Activated CD8-positive, alpha-beta T cell treated with anti-CD3 and anti-CD28 coated beads, Interleukin-2, amount 10 ng/mL, durations not matched to agents 7 days and 5 days (primary cell): ENCODE measurements at regions not wholly inside any gene's neighbourhood (a gene's known extent, or its start where the extent isn't known, plus 50 kb on each side); places are given as distances from the start of the nearest gene placed in this dataset.

Experiments used
- ATAC-seq: fragments of 150-1000 bp; cut with Tn5 transposase; one replicate; pipeline ENCODE4 v1.10.0; 2021; ENCODE audit warnings: moderate library complexity
- CTCF ChIA-PET: fragments of 350-600 bp; sonication (Branson Sonifier 250); formaldehyde crosslinking; loops from one replicate; lab custom pipeline; 2021; ENCODE audit warnings: antibody characterized with exemption; lab: Charles Lee
- POLR2A ChIA-PET: fragments of 350-600 bp; sonication (Branson Sonifier 250); formaldehyde crosslinking; loops from one replicate; lab custom pipeline; 2021; ENCODE audit warnings: antibody characterized with exemption; lab: Charles Lee
- DNase-seq: peaks from one replicate; pipeline ENCODE4 v3.0.0-alpha.2; 2020
- H3K27ac Mint-ChIP-seq: one replicate; pipeline ENCODE4 v1.8.0; 2021; ENCODE audit warnings: mild to moderate bottlenecking, mixed read lengths
- H3K27me3 Mint-ChIP-seq: one replicate; pipeline ENCODE4 v1.8.0; 2021; ENCODE audit warnings: low read depth, mixed read lengths
- H3K36me3 Mint-ChIP-seq: one replicate; pipeline ENCODE4 v1.8.0; 2021; ENCODE audit warnings: low read depth, mixed read lengths
- H3K4me1 Mint-ChIP-seq: one replicate; pipeline ENCODE4 v1.8.0; 2021; ENCODE audit warnings: low read depth, mixed read lengths
- H3K4me3 Mint-ChIP-seq: one replicate; pipeline ENCODE4 v1.8.0; 2021; ENCODE audit warnings: mild to moderate bottlenecking, mixed read lengths
- H3K9me3 Mint-ChIP-seq: one replicate; pipeline ENCODE4 v1.8.0; 2022; ENCODE audit warnings: mixed read lengths; ENCODE audit not compliant: insufficient read depth

DNA sequence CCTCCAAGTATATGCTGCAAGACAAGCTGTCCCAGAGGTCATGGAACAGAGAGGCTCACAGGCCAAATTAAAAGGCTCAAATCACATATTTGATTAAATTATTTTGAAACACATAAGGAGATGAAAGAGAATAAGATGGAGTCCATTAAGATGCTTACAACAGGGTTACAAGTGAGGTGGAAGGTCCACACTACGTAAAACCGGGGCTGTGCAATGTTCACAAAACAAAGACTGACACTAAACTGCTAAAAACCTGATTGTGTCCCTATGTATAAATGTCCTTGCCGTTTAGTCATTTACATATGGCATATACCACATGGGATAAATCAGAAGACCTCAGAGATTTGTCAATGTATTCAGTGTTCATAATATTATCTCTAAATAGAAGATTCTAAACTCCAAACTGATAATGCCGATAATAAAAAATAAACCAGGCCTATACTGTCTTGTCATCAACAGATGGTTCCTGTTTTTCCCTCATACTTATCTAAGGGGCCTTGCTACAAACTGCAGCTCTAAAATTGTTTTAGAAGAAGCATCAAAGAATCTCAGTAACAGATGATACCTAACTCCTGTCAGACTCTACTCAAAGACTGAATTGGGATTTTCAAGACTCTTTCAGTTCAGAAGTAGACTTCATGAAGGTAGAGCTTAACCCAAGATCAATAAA is 51.8 kb upstream of the RIPOR2 start:
- Mint-ChIP-seq H3K9me3 (peaks cover 17% of the 10 kb centered on the region), H3K36me3 (peaks cover 47% of the 10 kb centered on the region), H3K27me3 (no peaks in the 10 kb centered on the region), H3K27ac (no peak overlapping the region), H3K4me1 (peaks cover 45% of the 10 kb centered on the region), H3K4me3 (no peak overlapping the region)
- ATAC-seq (no peak), DNase-seq (no peak)
- ChIA-PET POLR2A (interaction anchor here (0.6 kb wide), 1 partner anchor 55 kb away, joined by 3 read pairs; no protein-coding TSS in a partner anchor), CTCF (interaction anchor here (0.9 to 11.2 kb wide), 6 partner anchors 30 to 145 kb away, joined by 3 to 433 read pairs (median 6); partner anchors contain the start of gene RIPOR2)

DNA sequence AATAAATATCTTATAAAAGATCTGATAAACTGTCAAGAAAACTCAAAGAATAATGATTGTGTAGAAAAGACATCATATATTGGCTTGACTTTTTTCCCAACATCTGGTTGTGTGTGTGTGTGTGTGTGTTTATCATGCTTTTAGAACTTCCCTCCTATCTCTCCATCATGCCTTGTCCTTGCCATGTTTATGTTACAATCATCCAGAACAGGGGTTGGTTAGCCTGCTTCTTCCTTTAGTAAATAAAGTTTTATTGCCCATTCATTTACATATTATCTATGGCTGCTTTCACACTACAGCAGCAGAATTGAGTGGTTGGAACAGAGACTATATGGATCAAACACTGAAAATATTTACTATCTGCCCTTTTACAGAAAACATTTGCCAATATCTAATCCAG is 52.8 kb upstream of the RIPOR2 start:
- POLR2A ChIA-PET = no interaction called here
- Mint-ChIP-seq H3K36me3 (peaks cover 52% of the 10 kb centered on the region), H3K27ac (no peak overlapping the region)

DNA sequence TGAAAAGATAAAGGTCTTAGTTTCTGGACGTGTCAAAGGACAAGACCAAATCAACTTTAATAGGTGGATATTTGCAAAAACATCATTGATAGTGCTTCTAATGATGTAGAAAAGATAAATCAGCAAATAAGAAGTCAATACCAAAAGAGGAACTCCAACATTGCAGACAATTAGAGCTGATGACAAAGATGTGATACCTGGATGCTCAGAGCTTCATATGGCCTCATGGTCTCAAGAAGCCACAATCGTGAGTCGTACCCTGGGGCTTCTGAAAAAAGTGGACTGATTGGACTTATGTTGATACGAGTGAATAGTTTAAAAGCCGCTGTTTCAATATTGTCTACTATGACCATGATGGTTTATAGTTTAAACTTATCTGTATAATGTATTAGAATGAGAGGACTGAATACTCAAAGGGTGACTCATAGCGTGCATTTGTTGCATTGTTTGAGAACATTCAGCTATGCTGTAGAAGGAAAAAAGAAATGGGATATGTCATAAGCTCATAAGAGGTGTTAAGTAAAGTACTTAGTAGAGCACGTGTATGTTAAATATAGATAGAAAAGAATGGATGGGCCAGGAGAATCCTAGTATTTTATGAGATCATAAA is 54.6 kb upstream of the RIPOR2 start:
- peaks cover 17% of the 10 kb centered on the region for H3K9me3 Mint-ChIP-seq
- peaks cover 61% of the 10 kb centered on the region for H3K36me3 Mint-ChIP-seq
- POLR2A ChIA-PET = interaction anchor here (1.5 to 3.4 kb wide), 4 partner anchors 14 to 81 kb away, joined by 6 to 55 read pairs (median 7); partner anchors contain the start of gene RIPOR2
- CTCF ChIA-PET = interaction anchor here (0.6 to 11.2 kb wide), 22 partner anchors 10 to 299 kb away, joined by 3 to 433 read pairs (median 29); partner anchors contain the start of gene RIPOR2
- DNase-seq (no peak), ATAC-seq (no peak)
- no peak overlapping the region for H3K27ac Mint-ChIP-seq
- H3K27me3 Mint-ChIP-seq = no peaks in the 10 kb centered on the region
- H3K4me3 Mint-ChIP-seq = no peak overlapping the region
- H3K4me1 Mint-ChIP-seq = peaks cover 46% of the 10 kb centered on the region

More for the DNA sequence above, 52.8 kb upstream of the RIPOR2 start:
- Mint-ChIP-seq H3K27me3 (no peaks in the 10 kb centered on the region), H3K4me3 (no peak overlapping the region), H3K9me3 (peaks cover 17% of the 10 kb centered on the region), H3K4me1 (peaks cover 43% of the 10 kb centered on the region)
- DNase-seq (no peak), ATAC-seq (no peak)
- CTCF ChIA-PET = interaction anchor here (0.9 to 11.2 kb wide), 5 partner anchors 29 to 146 kb away, joined by 3 to 433 read pairs (median 8); partner anchors contain the start of gene RIPOR2

DNA sequence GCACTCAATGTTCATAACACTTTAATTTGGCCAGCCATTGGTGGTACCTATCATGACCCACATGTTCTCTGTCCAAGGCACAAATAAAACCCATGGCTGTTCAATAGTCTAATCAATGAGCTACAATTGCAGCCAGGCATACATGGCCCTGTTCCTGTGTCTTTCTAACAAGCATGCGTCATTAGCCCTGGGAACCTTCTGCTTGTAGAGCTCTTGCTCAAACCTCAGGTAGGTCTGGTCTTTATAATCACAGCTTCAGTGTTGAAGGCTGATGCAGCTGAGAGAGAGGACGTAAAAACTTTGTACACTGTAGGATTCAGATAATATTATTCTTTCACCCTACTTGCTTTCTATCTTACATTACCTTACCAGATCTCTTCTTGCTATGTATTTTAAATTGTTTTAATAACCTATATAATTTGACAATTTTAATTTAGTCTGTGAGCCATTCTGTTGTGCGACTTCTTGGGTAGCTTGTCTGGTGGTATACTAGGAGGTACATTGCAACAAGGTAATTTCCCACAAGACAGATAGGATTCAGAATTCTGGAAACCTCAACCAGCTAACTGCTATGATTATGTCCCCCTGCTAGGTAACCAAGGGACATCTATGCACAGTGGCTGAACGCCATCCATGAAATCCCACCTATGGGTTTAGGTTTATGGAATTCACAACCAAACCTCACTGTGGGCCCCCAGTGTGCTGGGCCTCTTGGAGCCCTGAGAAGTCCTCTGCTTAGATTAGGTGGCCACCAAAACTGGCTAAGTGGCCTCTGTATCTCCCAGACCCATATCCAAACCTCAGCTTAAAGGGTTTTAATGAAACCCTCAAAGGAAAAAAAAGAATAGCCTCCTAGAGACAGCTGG is 55.4 kb upstream of the RIPOR2 start:
- ChIA-PET POLR2A (interaction anchor here (0.7 to 3.4 kb wide), 14 partner anchors 9 to 134 kb away, joined by 3 to 55 read pairs (median 6); partner anchors contain the start of gene RIPOR2), CTCF (interaction anchor here (0.6 to 11.2 kb wide), 48 partner anchors 9 to 300 kb away, joined by 3 to 433 read pairs (median 10); partner anchors contain the start of gene RIPOR2)
- Mint-ChIP-seq H3K9me3 (peaks cover 17% of the 10 kb centered on the region), H3K4me3 (no peak overlapping the region), H3K4me1 (peaks cover 46% of the 10 kb centered on the region), H3K36me3 (peaks cover 56% of the 10 kb centered on the region), H3K27me3 (no peaks in the 10 kb centered on the region), H3K27ac (peak overlapping the region; percentile 75)
- peak; percentile 52 for ATAC-seq
- DNase-seq = no peak

DNA sequence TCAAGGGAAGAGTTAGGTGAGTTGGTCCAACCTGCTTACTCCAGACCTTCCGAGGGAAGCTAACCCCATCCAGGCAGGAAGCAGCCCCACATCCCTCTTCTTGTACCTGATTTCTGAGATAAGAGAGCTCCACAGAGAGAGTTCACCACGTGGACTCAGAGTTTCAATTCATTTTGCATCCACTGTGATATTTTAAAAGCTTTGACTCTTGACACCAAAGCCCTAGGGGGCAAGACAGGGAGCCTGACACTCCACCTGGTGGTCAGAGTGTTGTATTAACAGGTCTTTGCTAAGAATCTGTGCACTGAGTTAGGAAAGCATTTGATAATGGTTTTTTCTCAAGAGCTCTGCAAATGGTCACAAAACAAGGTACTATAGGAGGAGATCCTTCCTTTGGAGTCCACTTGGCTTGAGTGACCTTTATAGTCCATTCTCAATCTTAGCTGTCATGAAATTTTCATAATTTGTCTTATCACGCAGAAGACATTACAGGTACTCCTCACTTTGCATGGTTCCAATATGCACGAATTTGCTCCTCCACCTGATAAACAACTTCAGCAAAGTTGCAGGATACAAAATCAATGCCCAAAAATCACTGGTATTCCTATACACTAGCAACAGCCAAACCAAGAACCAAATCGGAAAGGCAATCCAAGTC is 56.2 kb upstream of the RIPOR2 start:
- H3K27me3 Mint-ChIP-seq = no peaks in the 10 kb centered on the region
- peaks cover 12% of the 10 kb centered on the region for H3K9me3 Mint-ChIP-seq
- DNase-seq (peak; percentile 86), ATAC-seq (peak; percentile 95)
- no peak overlapping the region for H3K4me3 Mint-ChIP-seq
- peak overlapping the region; percentile 75 for H3K27ac Mint-ChIP-seq
- H3K4me1 Mint-ChIP-seq = peaks cover 46% of the 10 kb centered on the region
- peaks cover 49% of the 10 kb centered on the region for H3K36me3 Mint-ChIP-seq
- POLR2A ChIA-PET = interaction anchor here (0.7 to 3.4 kb wide), 15 partner anchors 10 to 134 kb away, joined by 3 to 55 read pairs (median 6); partner anchors contain the start of gene RIPOR2
- CTCF ChIA-PET = interaction anchor here (0.6 to 11.2 kb wide), 56 partner anchors 8 to 220 kb away, joined by 3 to 433 read pairs (median 7); partner anchors contain the start of gene RIPOR2

DNA sequence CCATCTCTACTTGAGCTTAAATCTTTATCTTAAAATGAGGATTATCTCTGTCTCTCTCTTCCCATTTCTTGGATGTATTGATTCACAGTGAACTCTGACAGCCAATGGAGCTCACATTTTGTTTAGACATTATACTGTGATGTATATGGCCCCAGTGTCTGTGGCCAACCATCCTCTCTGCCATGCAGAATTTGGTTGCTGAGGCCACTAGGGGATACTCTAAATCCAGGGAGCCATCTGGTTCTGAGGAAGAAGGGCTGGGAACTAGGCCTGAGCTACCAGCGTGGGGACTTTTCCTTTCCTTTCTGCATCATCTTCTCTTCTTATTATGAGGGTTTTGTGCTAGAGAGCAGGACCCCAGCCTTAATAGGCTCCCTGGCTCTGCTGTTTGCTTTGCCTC is 59.1 kb upstream of the RIPOR2 start:
- Mint-ChIP-seq H3K4me3 (no peak overlapping the region), H3K9me3 (no peaks in the 10 kb centered on the region), H3K36me3 (peaks cover 44% of the 10 kb centered on the region), H3K27ac (peak overlapping the region; percentile 23), H3K27me3 (no peaks in the 10 kb centered on the region), H3K4me1 (peaks cover 64% of the 10 kb centered on the region)
- ChIA-PET CTCF (interaction anchor here (1.3 to 11.2 kb wide), 6 partner anchors 21 to 138 kb away, joined by 3 to 433 read pairs (median 9); partner anchors contain the start of gene RIPOR2), POLR2A (interaction anchor here (0.6 to 1.5 kb wide), 2 partner anchors 12 to 18 kb away, joined by 3 to 4 read pairs; no protein-coding TSS in a partner anchor)
- ATAC-seq = no peak
- no peak for DNase-seq

DNA sequence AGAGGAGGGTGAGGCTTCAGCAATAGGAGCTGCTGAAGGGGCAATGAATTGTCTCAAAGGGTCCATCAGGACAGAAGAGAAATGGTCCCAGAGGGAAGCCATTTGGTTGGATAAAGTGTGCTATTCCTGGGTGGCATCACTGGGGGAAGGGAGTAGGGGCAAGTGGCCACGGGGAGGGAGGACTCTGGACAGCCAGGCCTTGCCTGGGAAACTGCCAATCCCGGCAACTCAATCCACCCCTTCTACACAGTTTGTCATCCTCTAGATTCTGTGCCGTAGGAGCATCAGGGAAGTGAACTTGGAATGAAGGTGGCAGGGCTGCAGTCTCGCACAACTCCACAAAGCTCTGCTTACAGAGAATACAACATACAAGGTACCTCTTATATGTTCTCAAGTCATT is 59.5 kb upstream of the RIPOR2 start:
- CTCF ChIA-PET = interaction anchor here (1.3 to 11.2 kb wide), 8 partner anchors 11 to 139 kb away, joined by 3 to 433 read pairs (median 8); partner anchors contain the start of gene RIPOR2
- ATAC-seq (no peak), DNase-seq (no peak)
- no peaks in the 10 kb centered on the region for H3K9me3 Mint-ChIP-seq
- H3K27me3 Mint-ChIP-seq = no peaks in the 10 kb centered on the region
- H3K36me3 Mint-ChIP-seq = peaks cover 45% of the 10 kb centered on the region
- H3K27ac Mint-ChIP-seq = peak overlapping the region; percentile 23
- H3K4me1 Mint-ChIP-seq = peaks cover 66% of the 10 kb centered on the region
- no peak overlapping the region for H3K4me3 Mint-ChIP-seq
- POLR2A ChIA-PET = interaction anchor here (0.6 to 1.5 kb wide), 2 partner anchors 12 to 18 kb away, joined by 3 to 4 read pairs; no protein-coding TSS in a partner anchor

DNA sequence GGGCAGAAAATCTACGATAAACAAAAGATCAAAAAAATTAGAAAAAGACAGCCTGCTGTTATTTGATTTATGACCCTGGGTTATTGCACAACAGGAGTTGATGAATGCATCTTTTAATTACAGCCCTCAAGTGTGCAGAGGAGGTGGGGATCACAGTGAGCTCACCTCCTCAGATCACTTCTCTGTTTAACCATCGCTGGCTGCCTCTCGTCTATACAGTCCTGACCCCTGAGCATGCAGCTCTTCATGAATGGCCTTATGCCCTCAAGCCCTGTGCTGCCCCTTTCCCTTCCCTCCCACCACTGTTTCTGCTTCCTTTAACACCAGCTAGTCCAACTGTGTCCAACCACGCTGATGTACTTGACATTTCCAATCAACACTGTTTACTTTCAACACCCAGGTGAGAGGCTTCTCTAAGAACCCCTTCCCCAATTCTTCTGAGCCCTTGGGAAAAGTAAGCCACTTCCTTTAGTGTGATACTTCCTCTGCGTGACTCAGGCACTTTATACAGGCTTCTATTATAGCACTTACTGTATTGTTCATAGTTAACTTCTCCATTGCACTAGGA is 60.6 kb upstream of the RIPOR2 start:
- Mint-ChIP-seq H3K9me3 (no peaks in the 10 kb centered on the region), H3K4me1 (peaks cover 59% of the 10 kb centered on the region), H3K36me3 (peaks cover 43% of the 10 kb centered on the region), H3K4me3 (peak overlapping the region; percentile 14), H3K27me3 (no peaks in the 10 kb centered on the region), H3K27ac (peak overlapping the region; percentile 65)
- ATAC-seq = no peak
- ChIA-PET POLR2A (no interaction called here), CTCF (interaction anchor here (0.8 to 11.2 kb wide), 6 partner anchors 10 to 140 kb away, joined by 3 to 433 read pairs (median 9); partner anchors contain the start of gene RIPOR2)
- no peak for DNase-seq

DNA sequence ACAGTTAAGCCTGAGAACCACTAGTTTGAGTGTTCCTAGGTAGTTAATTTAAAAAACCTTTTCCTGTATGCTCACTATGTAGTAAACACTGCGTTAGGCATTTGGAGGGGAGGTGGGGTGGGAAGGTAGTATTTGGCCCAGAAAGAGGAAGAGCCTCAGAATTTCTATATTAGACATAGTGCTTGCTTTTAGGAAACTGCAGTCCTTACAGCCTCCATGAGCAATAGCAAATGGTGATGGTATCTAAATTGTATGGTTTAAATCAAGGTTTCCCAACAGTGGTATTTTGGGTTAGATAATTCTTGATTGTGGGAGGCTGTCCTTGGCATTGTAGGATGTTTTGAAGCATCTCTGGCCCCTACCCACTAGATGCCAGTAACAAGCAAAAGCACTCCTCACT is 61.5 kb upstream of the RIPOR2 start:
- CTCF ChIA-PET = interaction anchor here (1.1 to 8.9 kb wide), 4 partner anchors 9 to 141 kb away, joined by 3 to 113 read pairs (median 9); no protein-coding TSS in a partner anchor
- peaks cover 40% of the 10 kb centered on the region for H3K36me3 Mint-ChIP-seq
- POLR2A ChIA-PET = no interaction called here

DNA sequence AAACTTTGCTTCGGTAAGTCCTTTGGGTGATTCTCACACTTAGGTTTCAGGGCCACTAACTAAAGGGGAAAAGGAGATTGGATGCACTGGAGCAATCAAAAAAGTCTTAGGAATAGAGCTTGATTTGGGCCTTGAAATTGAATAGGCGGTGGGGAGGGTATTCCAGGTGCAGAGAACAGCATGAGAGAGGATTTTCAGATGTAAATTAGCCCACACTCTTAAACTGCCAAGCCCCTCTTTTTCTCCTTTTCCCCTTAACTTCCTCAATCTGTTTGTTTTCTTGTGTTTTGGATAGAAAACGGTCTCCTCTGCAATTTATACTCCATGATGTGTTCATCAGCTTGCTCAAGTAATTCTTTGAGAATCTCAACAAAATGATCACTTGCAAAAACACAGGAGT is 62.1 kb upstream of the RIPOR2 start:
- no peaks in the 10 kb centered on the region for H3K27me3 Mint-ChIP-seq
- no peaks in the 10 kb centered on the region for H3K9me3 Mint-ChIP-seq
- H3K36me3 Mint-ChIP-seq = peaks cover 41% of the 10 kb centered on the region
- H3K4me1 Mint-ChIP-seq = peaks cover 54% of the 10 kb centered on the region
- ChIA-PET CTCF (interaction anchor here (0.9 to 8.9 kb wide), 3 partner anchors 9 to 29 kb away, joined by 3 to 113 read pairs (median 3); no protein-coding TSS in a partner anchor), POLR2A (no interaction called here)
- ATAC-seq (no peak), DNase-seq (no peak)
- peak overlapping the region; percentile 23 for H3K27ac Mint-ChIP-seq
- H3K4me3 Mint-ChIP-seq = no peak overlapping the region

More for the DNA sequence above, 61.5 kb upstream of the RIPOR2 start:
- Mint-ChIP-seq H3K27ac (peak overlapping the region; percentile 65), H3K4me1 (peaks cover 51% of the 10 kb centered on the region), H3K4me3 (no peak overlapping the region), H3K27me3 (no peaks in the 10 kb centered on the region), H3K9me3 (no peaks in the 10 kb centered on the region)
- no peak for ATAC-seq
- no peak for DNase-seq
